NB4 (cell line): ENCODE measurements at regions not wholly inside any gene's neighbourhood (a gene's known extent, or its start where the extent isn't known, plus 50 kb on each side); places are given as distances from the start of the nearest gene placed in this dataset.

Experiments
- MYC ChIP-seq: IDR thresholded peaks from 2 replicates; pipeline ENCODE4 v1.6.1; 2011; ENCODE audit warnings: low read depth, low read length
- POLR2A ChIP-seq: IDR thresholded peaks from 2 replicates; pipeline ENCODE4 v1.6.1; 2011; ENCODE audit warnings: mild to moderate bottlenecking; ENCODE audit not compliant: insufficient read length; ENCODE audit errors: extremely low read depth
- TF ChIP-seq, protein P1 (sequence below): IDR thresholded peaks from 2 replicates; pipeline ENCODE4 v1.6.1; 2011; ENCODE audit warnings: low read depth, low read length
- TF ChIP-seq, protein P2 (sequence below): IDR thresholded peaks from one replicate; pipeline ENCODE4 v1.5.1; 2012; ENCODE audit warnings: low read depth, low read length

DNA sequence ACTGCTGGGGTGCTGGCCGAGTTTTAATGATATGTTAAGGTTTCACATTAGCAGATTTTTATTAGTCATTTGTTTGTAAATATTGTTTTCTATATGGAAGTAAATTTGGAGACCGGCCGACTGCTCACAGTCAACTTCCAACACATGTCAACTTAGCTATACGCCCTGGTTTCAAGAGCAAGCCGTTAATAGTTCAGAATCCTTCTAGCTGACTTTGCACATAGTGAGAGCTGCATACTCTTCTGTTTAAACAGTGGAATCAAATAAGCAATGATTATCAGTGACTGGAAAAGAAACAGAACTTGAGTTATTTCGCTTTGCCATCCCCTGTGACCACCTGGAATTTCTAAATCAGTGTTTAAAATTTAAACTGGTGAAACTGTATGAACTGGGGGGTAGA, 109.9 kb downstream of the PFKFB3 start:
- TF ChIP-seq, protein P1, sequence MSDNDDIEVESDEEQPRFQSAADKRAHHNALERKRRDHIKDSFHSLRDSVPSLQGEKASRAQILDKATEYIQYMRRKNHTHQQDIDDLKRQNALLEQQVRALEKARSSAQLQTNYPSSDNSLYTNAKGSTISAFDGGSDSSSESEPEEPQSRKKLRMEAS = no peak
- TF ChIP-seq POLR2A = no peak
- TF ChIP-seq, protein P2, sequence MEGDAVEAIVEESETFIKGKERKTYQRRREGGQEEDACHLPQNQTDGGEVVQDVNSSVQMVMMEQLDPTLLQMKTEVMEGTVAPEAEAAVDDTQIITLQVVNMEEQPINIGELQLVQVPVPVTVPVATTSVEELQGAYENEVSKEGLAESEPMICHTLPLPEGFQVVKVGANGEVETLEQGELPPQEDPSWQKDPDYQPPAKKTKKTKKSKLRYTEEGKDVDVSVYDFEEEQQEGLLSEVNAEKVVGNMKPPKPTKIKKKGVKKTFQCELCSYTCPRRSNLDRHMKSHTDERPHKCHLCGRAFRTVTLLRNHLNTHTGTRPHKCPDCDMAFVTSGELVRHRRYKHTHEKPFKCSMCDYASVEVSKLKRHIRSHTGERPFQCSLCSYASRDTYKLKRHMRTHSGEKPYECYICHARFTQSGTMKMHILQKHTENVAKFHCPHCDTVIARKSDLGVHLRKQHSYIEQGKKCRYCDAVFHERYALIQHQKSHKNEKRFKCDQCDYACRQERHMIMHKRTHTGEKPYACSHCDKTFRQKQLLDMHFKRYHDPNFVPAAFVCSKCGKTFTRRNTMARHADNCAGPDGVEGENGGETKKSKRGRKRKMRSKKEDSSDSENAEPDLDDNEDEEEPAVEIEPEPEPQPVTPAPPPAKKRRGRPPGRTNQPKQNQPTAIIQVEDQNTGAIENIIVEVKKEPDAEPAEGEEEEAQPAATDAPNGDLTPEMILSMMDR = no peak
- TF ChIP-seq MYC = no peak
